LNCaP clone FGC (cell line): ENCODE measurements at regions not wholly inside any gene's neighbourhood (a gene's known extent, or its start where the extent isn't known, plus 50 kb on each side); places are given as distances from the start of the nearest gene placed in this dataset.

Experiments used
- DNase-seq: peaks from one replicate; pipeline ENCODE4 v3.0.0-alpha.2; 2011; ENCODE audit warnings: low read depth
- H3K4me3 ChIP-seq: 2 replicates; pipeline ENCODE4 v1.5.1; 2011; ENCODE audit warnings: mild to moderate bottlenecking, low read depth, low read length, control low read depth
- CTCF ChIP-seq: IDR thresholded peaks from 2 replicates; pipeline ENCODE4 v1.5.1; 2012; ENCODE audit warnings: mild to moderate bottlenecking; ENCODE audit not compliant: control insufficient read depth, insufficient read depth; ENCODE audit errors: extremely low read depth

- no peak for DNase-seq
- TF ChIP-seq CTCF = no peak
- H3K4me3 ChIP-seq = no peak overlapping the region
Observed at GRCh38 chr16:85174871-85175723, 62.8 kb upstream of the CIBAR2 start.

GRCh38 chr16:85175724-85176233 is 63.5 kb upstream of the CIBAR2 start:
- no peak overlapping the region for H3K4me3 ChIP-seq
- no peak for TF ChIP-seq CTCF
- no peak for DNase-seq

GRCh38 chr16:85176541-85177447 is 64.5 kb upstream of the CIBAR2 start:
- DNase-seq = no peak
- no peak overlapping the region for H3K4me3 ChIP-seq
- no peak for TF ChIP-seq CTCF

- H3K4me3 ChIP-seq = no peak overlapping the region
- no peak for DNase-seq
- TF ChIP-seq CTCF = no peak
Observed at GRCh38 chr16:85177448-85177846, 65.2 kb upstream of the CIBAR2 start.

GRCh38 chr16:85178006-85178591 is 65.8 kb upstream of the CIBAR2 start:
- no peak overlapping the region for H3K4me3 ChIP-seq
- no peak for TF ChIP-seq CTCF
- no peak for DNase-seq

- TF ChIP-seq CTCF = no peak
- DNase-seq = no peak
- no peak overlapping the region for H3K4me3 ChIP-seq
Observed at GRCh38 chr16:85178596-85178995, 66.3 kb upstream of the CIBAR2 start.
